ENCODE measurements at regions not wholly inside any gene's neighbourhood (a gene's known extent, or its start where the extent isn't known, plus 50 kb on each side); places are given as distances from the start of the nearest gene placed in this dataset.
"Not testable (repeated sequence)": the region's sequence is repeated elsewhere in the genome, so short reads cannot be mapped to it uniquely, and the experiment has no call there.

GRCh38 chr11:79514695-79515094 is 73.9 kb upstream of the TENM4 start:
- no peak overlapping the region for H3K27ac ChIP-seq

GRCh38 chr11:79514290-79514689 is 73.5 kb upstream of the TENM4 start:
- peak; percentile 24 for DNase-seq (ENCODE audit: low read depth, low spot score)
- H3K27ac ChIP-seq = no peak overlapping the region

More at GRCh38 chr11:79514695-79515094, 73.9 kb upstream of the TENM4 start:
- no peak for DNase-seq (ENCODE audit: low read depth, low spot score)

DNA sequence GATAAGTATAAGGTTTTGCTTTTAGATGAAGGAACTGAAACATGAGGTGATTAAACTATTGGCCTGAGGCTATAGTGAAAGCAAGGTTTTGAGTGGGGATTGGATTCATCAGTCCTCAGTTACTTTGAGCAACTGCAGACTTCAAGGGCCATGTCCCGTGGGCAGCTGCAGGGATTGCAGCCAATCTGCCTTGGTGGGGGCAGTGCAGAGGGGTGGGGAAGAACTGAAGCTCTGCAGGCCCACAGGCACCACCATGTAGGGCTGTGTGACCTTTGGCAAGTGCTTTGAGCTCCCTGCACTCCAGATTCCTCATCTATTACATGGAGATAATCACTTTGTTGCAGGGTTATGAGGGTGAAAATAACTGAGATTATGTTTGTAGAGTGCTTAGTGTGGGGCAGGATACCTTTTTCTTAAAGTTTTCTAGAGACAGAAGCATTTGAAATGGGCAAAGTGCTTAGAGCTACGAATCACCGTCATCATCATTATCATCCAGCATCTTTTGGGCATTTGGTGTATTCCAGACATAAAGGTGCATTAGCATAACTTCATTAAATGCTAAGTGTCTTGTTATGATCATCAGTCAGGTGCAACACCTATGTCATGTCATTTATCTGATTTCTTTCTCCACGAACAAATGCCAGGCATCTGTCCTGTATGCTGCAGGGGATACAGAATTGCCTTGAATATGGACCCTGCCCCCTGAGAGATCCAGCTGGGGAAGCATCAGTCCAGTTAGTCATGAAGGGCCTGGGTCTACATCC is 72.1 kb upstream of the TENM4 start:
- no peak overlapping the region for H3K27ac ChIP-seq
- no peak for DNase-seq (ENCODE audit: low read depth, low spot score)

GRCh38 chr11:79510960-79511359 is 70.1 kb upstream of the TENM4 start:
- H3K27ac ChIP-seq = no peak overlapping the region
- DNase-seq (ENCODE audit: low read depth, low spot score) = no peak

- no peak for DNase-seq (ENCODE audit: low read depth, low spot score)
- H3K27ac ChIP-seq = no peak overlapping the region
Measured at GRCh38 chr11:79508461-79508860, 67.6 kb upstream of the TENM4 start.

DNA sequence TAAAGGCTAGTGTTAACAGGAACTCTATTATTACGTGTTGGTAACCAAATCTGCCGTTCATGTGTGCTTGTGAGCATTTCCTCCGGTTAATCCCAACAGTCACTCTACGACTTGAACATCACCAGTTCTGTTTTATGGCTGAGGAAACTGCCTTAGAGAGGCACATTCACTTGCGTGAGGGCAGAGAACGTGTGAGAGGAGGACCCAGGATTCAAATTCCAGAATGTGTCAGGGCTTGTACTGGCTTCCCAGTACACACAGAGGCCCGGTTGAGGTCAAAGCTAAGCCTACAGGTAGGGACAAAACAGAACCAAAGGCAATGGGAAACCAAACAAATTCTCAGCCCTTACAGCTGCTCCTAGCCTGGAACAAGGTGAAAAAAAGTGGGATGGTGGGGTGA is 66.9 kb upstream of the TENM4 start:
- H3K27ac ChIP-seq = peak overlapping the region; percentile 35
- peak; percentile 40 for DNase-seq (ENCODE audit: low read depth, low spot score)

DNA sequence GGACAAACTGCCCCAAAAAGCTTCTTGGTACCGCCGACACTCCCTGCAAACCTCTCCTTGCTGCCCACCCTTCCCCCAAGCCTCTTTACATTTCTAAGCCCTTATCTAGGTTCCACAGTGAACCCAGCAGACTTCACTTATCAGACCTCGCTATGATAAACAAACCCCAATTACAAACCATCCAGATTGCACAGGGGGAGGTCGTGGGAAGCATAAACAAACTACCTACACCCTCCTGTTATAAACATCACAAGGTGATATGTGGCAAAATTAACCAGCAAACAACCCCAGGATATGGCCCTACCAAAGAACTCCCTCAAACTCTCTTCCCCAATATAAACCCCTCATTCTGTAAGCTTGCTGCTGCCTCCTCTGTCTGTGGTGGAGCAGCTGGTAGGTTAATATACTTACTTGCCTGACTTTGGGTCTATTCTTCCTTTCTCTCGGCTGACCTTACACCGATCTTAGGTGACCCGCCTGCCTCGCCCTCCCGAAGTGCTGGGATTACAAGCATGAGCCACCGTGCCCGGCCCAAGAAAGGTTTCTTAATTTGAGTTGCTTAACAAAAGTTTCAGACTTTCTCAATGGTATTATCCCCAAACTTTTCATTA is 66.0 kb upstream of the TENM4 start:
- no peak overlapping the region for H3K27ac ChIP-seq
- DNase-seq (ENCODE audit: low read depth, low spot score) = no peak

DNA sequence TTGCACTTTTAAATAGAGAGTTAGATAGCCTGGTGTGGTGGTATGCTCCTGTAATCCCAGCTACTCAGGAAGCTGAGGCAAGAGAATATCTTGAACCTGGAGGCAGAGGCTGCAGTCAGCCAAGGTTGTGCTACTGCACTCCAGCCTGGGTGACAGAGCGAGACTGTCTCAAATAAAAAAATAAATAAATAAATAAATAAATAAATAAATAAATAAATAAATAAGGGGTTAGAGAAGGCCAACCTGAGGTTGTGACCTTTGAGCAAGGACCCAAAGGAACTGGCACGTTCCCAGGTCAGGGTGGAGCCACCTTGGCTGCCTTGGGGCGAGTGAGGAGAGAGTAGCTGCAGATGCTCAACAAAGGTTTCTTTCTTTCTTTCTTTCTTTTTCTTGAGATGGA is 65.3 kb upstream of the TENM4 start:
- no peak for DNase-seq (ENCODE audit: low read depth, low spot score)
- no peak overlapping the region for H3K27ac ChIP-seq

- no peak overlapping the region for H3K27ac ChIP-seq
Measured at GRCh38 chr11:79503028-79503427, 62.2 kb upstream of the TENM4 start.

DNA sequence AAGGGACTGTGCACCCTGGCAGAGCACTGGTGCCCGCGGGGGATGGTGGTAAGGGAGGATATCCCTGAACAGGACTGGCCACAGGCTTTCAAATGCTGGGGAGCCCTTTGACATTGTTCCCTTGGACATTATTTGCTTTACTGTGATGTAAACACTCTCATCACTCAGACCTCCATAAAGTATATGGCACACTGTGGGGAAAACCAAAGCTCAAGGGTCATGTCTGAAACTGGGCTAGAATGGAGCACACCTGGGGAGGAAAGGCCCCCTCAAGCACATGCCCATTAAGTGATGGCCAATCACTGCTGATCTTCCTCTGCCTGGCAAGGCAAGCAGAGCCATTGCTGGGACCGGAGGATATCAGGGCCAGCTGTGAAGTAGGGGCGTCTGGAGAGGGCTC is 60.9 kb upstream of the TENM4 start:
- no peak overlapping the region for H3K27ac ChIP-seq
- DNase-seq (ENCODE audit: low read depth, low spot score) = no peak

More at GRCh38 chr11:79503028-79503427, 62.2 kb upstream of the TENM4 start:
- no peak for DNase-seq (ENCODE audit: low read depth, low spot score)

DNA sequence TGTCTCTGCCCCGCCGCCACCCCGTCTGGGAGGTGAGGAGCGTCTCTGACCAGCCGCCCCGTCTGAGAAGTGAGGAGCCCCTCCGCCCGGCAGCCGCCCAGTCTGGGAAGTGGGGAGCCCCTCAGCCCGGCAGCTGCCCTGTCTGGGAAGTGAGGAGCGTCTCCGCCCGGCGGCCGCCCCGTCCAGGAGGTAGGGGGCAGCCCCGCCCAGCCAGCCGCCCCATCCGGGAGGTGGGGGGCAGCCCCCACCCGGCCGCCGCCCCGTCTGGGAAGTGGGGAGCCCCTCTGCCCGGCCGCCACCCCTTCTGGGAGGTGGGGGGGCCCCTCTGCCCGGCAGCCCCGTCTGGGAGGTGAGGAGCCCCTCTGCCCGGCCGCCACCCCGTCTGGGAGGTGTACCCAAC is 59.1 kb upstream of the TENM4 start:
- not testable (repeated sequence) for H3K27ac ChIP-seq; DNase-seq (ENCODE audit: low read depth, low spot score)

DNA sequence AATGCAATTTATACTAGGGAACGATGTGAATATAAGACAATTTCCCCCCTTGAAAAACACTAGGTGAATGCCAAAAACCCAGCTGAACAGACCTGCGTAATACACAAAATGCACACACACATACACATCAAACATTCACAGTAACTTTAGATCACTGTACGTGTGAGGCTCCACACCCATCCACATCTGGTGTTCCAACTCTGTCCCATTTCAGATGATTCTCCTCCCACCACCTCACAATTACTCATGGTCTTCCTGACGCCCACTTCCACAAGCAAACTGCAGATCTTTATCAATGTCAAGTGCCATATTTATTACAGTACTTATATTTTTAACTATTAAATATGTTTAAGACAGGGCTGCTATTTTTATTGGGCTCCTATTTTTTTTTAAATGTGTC is 57.8 kb upstream of the TENM4 start:
- no peak overlapping the region for H3K27ac ChIP-seq
- DNase-seq (ENCODE audit: low read depth, low spot score) = no peak

DNA sequence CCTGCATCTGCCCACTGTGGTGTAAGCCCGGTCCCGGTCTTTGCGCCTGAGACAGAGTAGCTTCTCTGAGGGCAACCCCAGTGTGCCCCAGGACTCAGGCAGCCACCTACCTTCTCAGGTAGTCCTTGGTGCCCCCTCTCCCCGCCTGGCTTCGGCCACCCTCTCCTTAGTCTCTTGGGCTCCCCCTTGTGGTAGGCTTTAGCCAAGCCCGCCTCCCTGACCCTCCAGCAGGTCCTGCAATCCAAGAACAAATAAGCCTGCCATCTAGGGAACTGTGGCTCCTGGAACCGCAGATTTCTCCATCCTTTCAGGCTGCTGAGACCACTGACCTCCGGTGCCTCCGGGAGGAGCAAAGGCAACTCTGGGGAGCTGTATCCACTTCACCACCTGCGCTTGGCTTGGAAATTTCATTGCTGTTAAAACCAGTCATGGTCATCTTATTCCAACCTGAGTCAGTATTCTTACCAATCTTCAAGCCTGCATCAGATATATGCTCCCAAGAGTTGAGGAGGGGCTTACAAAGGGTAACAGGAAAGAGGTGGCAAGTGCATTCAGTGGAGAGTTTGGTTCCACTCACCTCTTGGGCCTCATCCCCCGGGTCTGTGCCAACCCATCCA is 52.8 kb upstream of the TENM4 start:
- no peak for DNase-seq (ENCODE audit: low read depth, low spot score)
- H3K27ac ChIP-seq = no peak overlapping the region

GRCh38 chr11:79492008-79492407 is 51.2 kb upstream of the TENM4 start:
- DNase-seq (ENCODE audit: low read depth, low spot score) = no peak
- H3K27ac ChIP-seq = no peak overlapping the region
